GM19468 (cell line): ENCODE measurements at regions not wholly inside any gene's neighbourhood (a gene's known extent, or its start where the extent isn't known, plus 50 kb on each side); places are given as distances from the start of the nearest gene placed in this dataset.

Source experiments
- ATAC-seq: cut with Tn5 transposase; IDR thresholded peaks from one replicate; pipeline ENCODE4 v1.9.1; 2021; ENCODE audit warnings: mild to moderate bottlenecking, moderate library complexity, moderate number of reproducible peaks; ENCODE audit not compliant: unreplicated experiment; ENCODE audit errors: extremely low read depth

DNA sequence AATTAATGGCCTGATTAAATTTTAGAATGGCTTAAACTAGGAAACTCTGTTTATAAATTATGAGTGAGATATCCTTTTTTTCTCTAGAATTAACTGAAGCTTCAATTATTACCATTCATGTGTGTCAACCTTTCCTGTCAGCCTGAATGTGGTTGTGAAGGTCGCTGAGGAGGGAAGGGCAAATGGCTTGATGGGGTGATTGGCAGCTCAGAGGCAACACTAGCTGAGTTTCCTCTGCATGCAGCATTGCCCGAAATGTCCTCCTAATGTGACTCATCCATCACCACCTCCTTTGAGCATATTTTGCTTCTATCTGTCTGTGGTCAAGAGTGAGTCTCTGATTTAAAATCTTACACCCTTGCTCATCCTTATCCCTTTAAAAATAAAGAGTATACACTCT, 281.9 kb downstream of the TENT4A start:
- no peak for ATAC-seq

GRCh38 chr5:7000310-7000709, 287.1 kb downstream of the TENT4A start:
- no peak for ATAC-seq

GRCh38 chr5:7010591-7010990, 297.4 kb downstream of the TENT4A start:
- ATAC-seq: no peak

GRCh38 chr5:7012057-7012456, 298.8 kb downstream of the TENT4A start:
- no peak for ATAC-seq

GRCh38 chr5:7014611-7015010, 301.4 kb downstream of the TENT4A start:
- no peak for ATAC-seq

DNA sequence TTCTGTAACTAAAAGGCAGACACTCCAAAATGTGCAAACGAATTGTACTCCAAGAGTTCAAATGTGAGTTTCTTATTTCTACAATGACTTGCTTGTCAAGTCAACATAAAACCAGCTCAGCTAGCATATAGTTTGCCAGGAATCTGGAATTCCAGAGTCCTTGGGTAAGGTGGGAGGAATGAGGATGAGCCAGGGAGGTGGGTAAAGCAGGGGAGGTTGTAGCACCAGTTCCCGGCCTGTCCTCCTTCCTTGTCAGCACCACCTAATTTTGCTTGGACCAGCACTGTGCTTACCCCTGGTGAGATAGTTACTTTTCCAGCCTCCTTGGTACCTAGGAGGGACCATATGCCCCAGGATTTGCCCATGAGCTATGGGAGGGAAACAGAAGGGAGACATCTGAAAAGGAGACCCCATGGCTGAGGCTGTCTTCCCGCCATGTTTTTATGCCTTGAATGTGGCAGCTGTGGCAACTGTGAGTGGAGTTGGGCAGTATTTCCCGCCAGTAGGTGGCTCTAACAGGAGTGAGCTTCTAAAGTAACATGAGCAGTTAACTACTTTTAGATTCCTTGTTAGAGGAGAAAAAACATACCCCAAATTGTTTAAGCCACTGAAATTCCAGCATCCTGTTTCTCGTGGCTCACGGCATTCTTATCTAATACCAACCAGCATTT, 302.5 kb downstream of the TENT4A start:
- no peak for ATAC-seq

DNA sequence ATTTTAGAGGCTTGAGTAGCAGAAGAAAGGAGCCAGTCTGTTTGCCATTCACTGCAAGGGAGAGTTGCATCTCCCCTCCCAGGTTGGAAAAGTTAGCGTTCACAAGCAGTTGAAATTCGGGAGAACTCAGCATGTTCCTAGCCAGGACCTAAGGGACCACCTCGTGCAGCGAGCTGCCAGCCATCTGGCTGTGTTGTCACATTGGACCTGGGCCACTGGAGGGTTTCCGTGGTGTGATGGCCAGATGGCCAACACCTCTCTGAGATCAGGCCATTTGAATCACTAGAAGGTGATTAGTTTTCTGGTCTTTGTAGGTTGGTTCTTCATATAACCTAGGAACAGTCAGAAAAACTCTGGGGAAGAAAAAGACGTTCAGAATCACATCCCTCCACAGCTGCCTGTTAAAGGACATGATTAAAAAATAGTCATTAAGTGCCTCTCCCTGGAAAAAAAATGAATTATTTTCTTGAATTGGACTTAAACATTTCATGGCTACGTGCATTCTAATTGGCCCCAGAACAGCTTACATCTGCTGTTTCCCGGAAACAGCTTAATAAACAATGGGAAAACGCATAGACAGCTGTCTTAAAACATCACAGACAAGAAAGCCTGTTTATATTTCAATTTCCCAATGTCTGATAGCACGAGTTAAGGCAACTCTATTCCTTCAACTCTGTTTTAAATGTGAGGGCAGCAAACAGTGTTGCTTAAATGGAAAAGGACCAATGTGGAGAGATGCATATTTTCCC, 303.9 kb downstream of the TENT4A start:
- ATAC-seq: no peak

DNA sequence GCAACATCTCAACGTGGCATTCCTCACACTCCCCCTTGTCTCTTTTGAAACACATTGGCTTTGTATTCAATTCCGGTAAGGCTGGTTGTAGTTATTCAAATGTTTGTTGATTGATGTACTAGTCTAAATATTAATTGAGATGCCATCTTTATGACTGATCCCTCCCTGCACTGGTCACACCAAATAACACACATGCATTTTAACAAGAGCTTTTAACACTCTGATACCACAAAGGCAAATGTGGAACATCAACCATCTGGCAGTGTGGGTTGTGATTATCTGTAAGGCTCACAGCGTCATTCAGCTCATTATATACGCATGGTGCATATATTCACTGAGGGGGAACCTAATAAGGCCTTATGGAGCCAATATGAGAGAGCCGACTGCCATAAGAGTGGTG, 305.0 kb downstream of the TENT4A start:
- no peak for ATAC-seq

DNA sequence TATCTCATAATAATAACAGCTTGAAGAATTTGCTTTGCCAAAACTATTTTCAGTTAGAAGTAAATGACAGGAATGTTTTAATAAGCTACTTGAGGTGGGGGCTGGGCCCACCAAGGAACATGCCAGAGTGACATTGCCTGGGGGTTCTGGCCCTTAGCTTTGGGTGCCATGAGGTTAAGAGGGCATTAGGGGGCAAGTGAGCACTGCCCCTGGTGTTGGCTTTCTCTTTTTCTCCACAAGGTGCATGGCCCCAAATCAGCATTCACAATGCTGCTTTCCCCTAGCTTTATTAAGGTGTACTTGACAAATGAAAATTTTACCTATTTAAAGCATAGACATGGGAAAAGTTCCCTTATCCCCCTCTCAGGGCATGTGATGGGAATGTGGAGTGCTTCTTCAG, 305.4 kb downstream of the TENT4A start:
- no peak for ATAC-seq

- ATAC-seq: no peak
Observed at GRCh38 chr5:7036192-7036835, 323.1 kb downstream of the TENT4A start.

DNA sequence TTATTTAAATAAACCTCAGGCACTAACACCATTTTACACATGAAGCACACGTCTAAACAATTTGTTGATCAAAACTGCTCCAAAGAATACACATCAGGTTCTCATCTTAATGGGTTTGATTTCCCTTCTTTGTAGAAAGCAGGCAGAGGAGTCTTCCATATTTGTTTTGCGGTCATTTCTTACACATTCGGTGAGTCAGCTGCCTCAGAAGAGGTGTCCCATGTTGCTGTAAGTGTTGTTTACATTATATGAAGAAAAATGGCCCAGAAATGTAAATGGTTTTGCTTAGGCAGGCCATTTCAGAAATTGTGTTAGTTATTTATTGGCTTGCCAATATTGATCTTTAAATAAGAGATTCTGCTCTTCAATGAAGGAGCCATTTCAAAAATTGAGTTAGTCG, 325.8 kb downstream of the TENT4A start:
- ATAC-seq: no peak

DNA sequence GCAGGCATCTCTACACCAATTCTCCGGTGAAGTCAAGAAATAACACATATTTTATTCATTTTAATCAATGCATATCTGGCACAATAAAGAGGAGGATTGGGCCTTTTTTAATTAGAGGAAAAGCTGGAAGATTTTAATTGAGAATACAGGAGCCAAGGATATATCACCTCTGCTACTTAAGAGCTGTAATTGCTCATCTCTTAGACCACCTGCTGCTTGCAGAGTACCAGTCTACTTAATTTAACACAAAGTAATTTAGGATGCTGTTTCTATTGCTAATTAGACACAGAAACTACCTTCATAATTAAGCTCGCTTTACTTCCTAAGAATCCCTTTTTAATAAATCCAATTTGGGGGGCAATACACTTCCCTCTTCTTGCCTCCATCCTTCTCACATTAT, 326.9 kb downstream of the TENT4A start:
- no peak for ATAC-seq

- no peak for ATAC-seq
Observed at GRCh38 chr5:7043797-7044196, 330.6 kb downstream of the TENT4A start.

GRCh38 chr5:7047511-7048261, 334.5 kb downstream of the TENT4A start:
- no peak for ATAC-seq

GRCh38 chr5:7050986-7051385, 337.8 kb downstream of the TENT4A start:
- ATAC-seq: no peak

DNA sequence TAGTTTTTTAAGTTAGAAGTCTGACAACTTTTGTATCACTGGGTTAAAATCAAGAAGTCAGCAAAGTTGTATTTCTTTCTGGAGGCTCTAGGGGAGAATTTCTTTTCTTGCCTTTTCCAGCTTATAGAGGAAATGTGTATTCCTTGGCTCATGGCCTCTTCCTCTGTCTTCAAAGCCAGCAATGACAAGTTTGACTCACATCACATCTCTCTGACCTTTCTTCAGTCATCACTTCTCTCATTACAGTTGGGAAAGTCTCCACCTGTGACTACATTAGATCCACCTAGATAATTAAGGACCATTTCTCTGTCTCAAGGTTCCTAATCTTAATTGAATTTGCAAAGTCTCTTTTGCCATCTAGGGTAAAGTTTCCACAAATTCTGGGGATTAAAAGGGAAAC, 339.9 kb downstream of the TENT4A start:
- no peak for ATAC-seq

GRCh38 chr5:7053528-7054209, 340.4 kb downstream of the TENT4A start:
- ATAC-seq: no peak

GRCh38 chr5:7066471-7067235, 329.3 kb upstream of the ADCY2 start:
- ATAC-seq: no peak

GRCh38 chr5:7068156-7068555, 327.8 kb upstream of the ADCY2 start:
- ATAC-seq: no peak

GRCh38 chr5:7068899-7069298, 327.0 kb upstream of the ADCY2 start:
- ATAC-seq: no peak
